BLaER1 (cell line): ENCODE measurements at regions not wholly inside any gene's neighbourhood (a gene's known extent, or its start where the extent isn't known, plus 50 kb on each side); places are given as distances from the start of the nearest gene placed in this dataset.

Experiments used
- H3K27ac ChIP-seq: shearing (Covaris generic); formaldehyde crosslinking; 2 replicates; pipeline ENCODE4 v1.8.1; 2022
- H3K27me3 ChIP-seq: shearing (Covaris generic); formaldehyde crosslinking; 2 replicates; pipeline ENCODE4 v1.8.1; 2022
- H3K36me3 ChIP-seq: shearing (Covaris generic); formaldehyde crosslinking; 2 replicates; pipeline ENCODE4 v1.8.1; 2022
- H3K4me1 ChIP-seq: shearing (Covaris generic); formaldehyde crosslinking; 2 replicates; pipeline ENCODE4 v1.8.1; 2022
- H3K4me2 ChIP-seq: shearing (Covaris generic); formaldehyde crosslinking; 2 replicates; pipeline ENCODE4 v1.8.1; 2022
- H3K4me3 ChIP-seq: shearing (Covaris generic); formaldehyde crosslinking; 2 replicates; pipeline ENCODE4 v1.8.1; 2022
- H3K9ac ChIP-seq: shearing (Covaris generic); formaldehyde crosslinking; 2 replicates; pipeline ENCODE4 v1.8.1; 2022
- H3K9me3 ChIP-seq: shearing (Covaris generic); formaldehyde crosslinking; 2 replicates; pipeline ENCODE4 v1.8.1; 2022
- H4K20me1 ChIP-seq: shearing (Covaris generic); formaldehyde crosslinking; 2 replicates; pipeline ENCODE4 v1.8.1; 2022
- Cebpa-rat ChIP-seq: shearing (Covaris generic); IDR thresholded peaks from 2 replicates; pipeline ENCODE4 v1.8.1; 2022

DNA sequence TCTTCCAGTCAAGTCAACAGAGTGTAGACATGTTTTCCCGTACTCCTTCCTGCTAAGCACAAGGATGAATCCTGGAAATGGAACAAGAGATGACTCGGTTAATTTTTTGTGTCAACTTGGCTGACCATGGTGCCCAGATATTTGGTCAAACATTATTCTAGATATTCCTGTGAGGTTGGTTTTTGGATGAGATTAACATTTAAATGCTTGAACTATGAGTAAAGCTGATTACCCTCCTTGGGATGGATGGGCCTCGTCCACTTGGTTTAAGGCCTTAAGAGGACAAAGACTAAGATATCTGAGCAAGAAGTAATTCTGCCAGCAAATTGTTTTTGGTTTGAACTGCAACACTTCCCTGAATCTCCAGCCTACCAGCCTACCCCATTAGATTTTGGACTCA is 338.1 kb upstream of the MSX2 start:
- H3K27ac ChIP-seq = no peak overlapping the region
- H3K9ac ChIP-seq = no peak overlapping the region
- H3K9me3 ChIP-seq = peaks cover 4% of the 10 kb centered on the region
- H3K4me2 ChIP-seq = no peak overlapping the region
- H4K20me1 ChIP-seq = no peaks in the 10 kb centered on the region
- no peaks in the 10 kb centered on the region for H3K27me3 ChIP-seq
- H3K36me3 ChIP-seq = no peaks in the 10 kb centered on the region
- TF ChIP-seq Cebpa-rat = no peak
- no peaks in the 10 kb centered on the region for H3K4me1 ChIP-seq
- H3K4me3 ChIP-seq = no peak overlapping the region

DNA sequence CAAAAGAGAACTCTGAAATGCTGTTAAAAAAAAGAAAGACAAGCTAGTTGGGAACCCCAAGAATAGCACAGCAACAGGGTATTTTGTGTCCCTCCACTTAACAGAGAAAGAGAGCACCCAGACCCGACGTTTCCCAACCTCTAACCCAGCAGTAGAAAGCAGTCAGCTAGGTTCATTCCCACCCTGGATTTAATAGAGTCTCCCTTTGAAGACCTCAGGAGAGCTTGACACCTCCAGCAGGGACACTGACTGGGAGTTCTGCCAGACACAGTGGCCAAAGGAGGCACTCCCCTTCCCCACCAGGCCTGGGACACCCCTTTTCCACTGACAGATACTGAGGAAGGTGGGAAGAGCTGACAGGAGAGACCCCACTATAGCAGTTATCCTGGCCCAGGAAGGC is 337.5 kb upstream of the MSX2 start:
- H3K4me3 ChIP-seq = no peak overlapping the region
- H3K9me3 ChIP-seq = peaks cover 4% of the 10 kb centered on the region
- no peaks in the 10 kb centered on the region for H3K36me3 ChIP-seq
- H3K9ac ChIP-seq = no peak overlapping the region
- no peaks in the 10 kb centered on the region for H4K20me1 ChIP-seq
- no peaks in the 10 kb centered on the region for H3K27me3 ChIP-seq
- H3K4me2 ChIP-seq = no peak overlapping the region
- TF ChIP-seq Cebpa-rat = no peak
- H3K27ac ChIP-seq = no peak overlapping the region
- H3K4me1 ChIP-seq = no peaks in the 10 kb centered on the region

DNA sequence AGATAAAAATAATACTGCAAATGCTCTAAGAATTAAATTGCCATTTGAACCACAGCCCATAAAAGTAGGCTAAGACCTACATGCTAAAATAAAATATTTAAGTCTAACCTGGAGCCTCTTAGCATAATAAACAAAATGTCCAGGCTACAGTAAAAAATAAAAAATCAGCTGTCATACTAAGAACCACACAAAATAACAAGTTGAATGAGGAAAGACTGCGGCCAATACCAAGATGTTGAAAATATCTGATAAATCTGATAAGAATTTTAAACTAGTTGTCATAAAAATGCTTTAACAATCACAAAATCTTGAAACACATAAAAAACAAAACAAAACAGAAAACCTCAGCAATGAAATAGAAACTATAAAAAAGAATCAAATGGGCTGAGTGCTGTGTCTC is 336.9 kb upstream of the MSX2 start:
- no peak for TF ChIP-seq Cebpa-rat
- H3K9ac ChIP-seq = no peak overlapping the region
- no peaks in the 10 kb centered on the region for H3K27me3 ChIP-seq

DNA sequence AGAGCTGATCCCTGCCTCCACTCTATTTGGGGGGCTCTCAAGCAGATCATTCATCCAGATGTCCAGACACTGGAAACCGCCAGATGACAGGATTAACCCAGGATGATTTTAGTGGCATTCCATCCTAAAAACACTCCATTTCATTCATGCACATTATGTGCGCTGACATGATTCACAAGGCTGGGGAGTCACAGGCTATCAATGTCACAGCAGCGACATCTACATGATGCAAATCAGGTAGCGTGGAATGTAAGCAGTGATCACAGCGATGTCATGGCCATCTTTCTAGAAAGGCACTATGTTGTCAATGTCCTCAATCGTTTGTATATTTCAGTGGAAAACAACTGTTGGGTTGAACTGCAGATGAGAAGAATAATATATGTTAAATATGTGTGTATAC is 331.5 kb upstream of the MSX2 start:
- Histone ChIP-seq H3K9ac (no peak overlapping the region), H3K27ac (no peak overlapping the region), H3K9me3 (no peaks in the 10 kb centered on the region), H3K4me1 (no peaks in the 10 kb centered on the region), H3K4me2 (no peak overlapping the region), H3K27me3 (no peaks in the 10 kb centered on the region), H4K20me1 (no peaks in the 10 kb centered on the region), H3K36me3 (no peaks in the 10 kb centered on the region), H3K4me3 (no peak overlapping the region)
- TF ChIP-seq Cebpa-rat = no peak

More for the DNA sequence above, 336.9 kb upstream of the MSX2 start:
- Histone ChIP-seq H3K27ac (no peak overlapping the region), H4K20me1 (no peaks in the 10 kb centered on the region), H3K36me3 (no peaks in the 10 kb centered on the region), H3K9me3 (peaks cover 4% of the 10 kb centered on the region; the same call in 1 of the 2 replicates), H3K4me1 (no peaks in the 10 kb centered on the region), H3K4me3 (no peak overlapping the region), H3K4me2 (no peak overlapping the region)

DNA sequence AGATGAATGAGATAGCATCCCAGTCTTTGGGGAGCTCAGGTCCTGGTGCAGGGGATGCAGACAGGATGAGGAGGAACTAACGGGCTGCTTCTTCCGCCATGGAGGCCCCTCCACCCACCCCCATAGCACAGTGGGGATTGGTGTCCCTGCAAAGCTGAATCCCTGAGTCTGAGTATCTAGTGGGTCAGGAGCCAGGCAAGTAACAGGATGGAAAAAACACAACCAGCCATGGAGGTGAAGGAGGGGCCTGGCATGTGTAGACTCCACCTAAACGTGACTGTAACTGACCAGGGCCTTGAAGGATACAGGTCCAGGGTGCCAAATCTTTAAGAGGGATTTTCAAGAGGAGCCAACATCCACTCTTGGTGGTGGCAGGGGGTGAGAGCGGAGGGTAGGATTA is 327.8 kb upstream of the MSX2 start:
- H4K20me1 ChIP-seq = no peaks in the 10 kb centered on the region

DNA sequence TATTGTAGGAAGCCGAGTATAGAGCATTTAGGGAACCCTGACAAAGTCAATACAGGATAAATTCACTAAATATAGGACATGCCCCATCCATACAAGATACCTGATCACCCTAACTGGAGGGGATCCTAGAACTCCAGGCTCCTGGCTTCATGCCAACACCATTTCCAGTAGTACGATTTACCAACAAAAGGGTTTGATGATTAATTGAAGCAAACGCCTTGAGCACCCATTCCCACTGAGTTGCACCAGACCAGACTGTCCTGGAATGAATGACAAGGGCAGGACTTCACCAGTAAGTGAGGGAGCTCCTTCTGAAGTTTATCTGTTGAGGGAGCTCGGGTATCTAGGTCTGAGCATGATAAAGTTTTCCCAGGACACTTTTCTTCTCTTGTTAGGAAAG is 327.2 kb upstream of the MSX2 start:
- no peaks in the 10 kb centered on the region for H3K27me3 ChIP-seq
- no peak for TF ChIP-seq Cebpa-rat
- no peak overlapping the region for H3K4me3 ChIP-seq
- no peaks in the 10 kb centered on the region for H4K20me1 ChIP-seq
- H3K9me3 ChIP-seq = no peaks in the 10 kb centered on the region
- H3K4me1 ChIP-seq = peaks cover 17% of the 10 kb centered on the region; the same call in 1 of the 2 replicates
- H3K9ac ChIP-seq = no peak overlapping the region
- no peaks in the 10 kb centered on the region for H3K36me3 ChIP-seq
- no peak overlapping the region for H3K4me2 ChIP-seq
- H3K27ac ChIP-seq = no peak overlapping the region

More for the DNA sequence above, 327.8 kb upstream of the MSX2 start:
- no peaks in the 10 kb centered on the region for H3K27me3 ChIP-seq
- no peak overlapping the region for H3K9ac ChIP-seq
- H3K36me3 ChIP-seq = no peaks in the 10 kb centered on the region
- no peak overlapping the region for H3K4me3 ChIP-seq
- TF ChIP-seq Cebpa-rat = no peak
- no peak overlapping the region for H3K4me2 ChIP-seq
- no peak overlapping the region for H3K27ac ChIP-seq
- H3K9me3 ChIP-seq = no peaks in the 10 kb centered on the region
- H3K4me1 ChIP-seq = peaks cover 17% of the 10 kb centered on the region; the same call in 1 of the 2 replicates

DNA sequence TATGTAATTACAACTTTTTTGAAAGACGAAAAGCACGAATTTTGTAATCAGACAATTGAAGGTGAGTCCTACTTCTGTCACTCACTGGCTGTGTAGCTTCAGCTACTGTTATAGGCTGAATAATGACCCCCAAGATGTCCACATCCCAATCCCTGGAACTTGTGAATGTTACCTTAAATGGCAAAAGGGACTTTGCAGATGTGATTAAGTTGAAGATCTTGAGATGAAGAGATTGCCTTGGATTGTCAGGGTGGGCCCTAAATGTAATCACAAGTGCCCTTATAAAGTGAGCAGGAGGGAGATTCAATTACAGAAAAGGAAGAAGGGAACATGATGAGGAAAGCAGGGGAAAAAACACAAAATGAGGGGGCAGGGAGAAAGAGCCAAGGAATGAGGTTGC is 326.2 kb upstream of the MSX2 start:
- Histone ChIP-seq H3K36me3 (no peaks in the 10 kb centered on the region), H3K27ac (no peak overlapping the region), H4K20me1 (no peaks in the 10 kb centered on the region), H3K27me3 (no peaks in the 10 kb centered on the region), H3K4me2 (no peak overlapping the region), H3K9me3 (no peaks in the 10 kb centered on the region), H3K9ac (no peak overlapping the region), H3K4me3 (no peak overlapping the region), H3K4me1 (peaks cover 17% of the 10 kb centered on the region; the same call in 1 of the 2 replicates)
- no peak for TF ChIP-seq Cebpa-rat

DNA sequence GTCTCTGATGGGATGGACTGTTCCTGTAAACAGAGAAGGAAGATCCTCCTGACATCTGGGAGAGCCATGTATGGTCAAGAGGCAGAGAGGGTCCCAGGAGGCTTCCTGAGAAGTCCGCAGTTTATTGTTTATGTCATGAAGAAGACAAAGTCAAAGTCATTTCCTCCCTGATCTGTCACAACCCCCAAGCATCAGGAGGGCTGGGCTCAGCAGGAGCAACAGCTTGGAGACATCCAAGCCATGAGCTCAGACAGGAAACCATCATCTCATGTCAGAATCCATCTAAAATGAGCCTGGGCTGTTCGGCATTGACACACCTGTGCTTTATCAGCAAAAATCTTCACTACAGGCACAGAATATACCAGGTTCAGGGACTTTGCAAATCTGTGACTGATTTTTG is 325.0 kb upstream of the MSX2 start:
- Histone ChIP-seq H3K36me3 (no peaks in the 10 kb centered on the region), H3K27me3 (no peaks in the 10 kb centered on the region), H3K9me3 (no peaks in the 10 kb centered on the region), H3K27ac (no peak overlapping the region), H3K4me1 (peaks cover 17% of the 10 kb centered on the region; the same call in 1 of the 2 replicates), H4K20me1 (no peaks in the 10 kb centered on the region), H3K4me2 (peak overlapping the region; percentile 8; the same call in 1 of the 2 replicates), H3K4me3 (no peak overlapping the region), H3K9ac (no peak overlapping the region)
- TF ChIP-seq Cebpa-rat = no peak

DNA sequence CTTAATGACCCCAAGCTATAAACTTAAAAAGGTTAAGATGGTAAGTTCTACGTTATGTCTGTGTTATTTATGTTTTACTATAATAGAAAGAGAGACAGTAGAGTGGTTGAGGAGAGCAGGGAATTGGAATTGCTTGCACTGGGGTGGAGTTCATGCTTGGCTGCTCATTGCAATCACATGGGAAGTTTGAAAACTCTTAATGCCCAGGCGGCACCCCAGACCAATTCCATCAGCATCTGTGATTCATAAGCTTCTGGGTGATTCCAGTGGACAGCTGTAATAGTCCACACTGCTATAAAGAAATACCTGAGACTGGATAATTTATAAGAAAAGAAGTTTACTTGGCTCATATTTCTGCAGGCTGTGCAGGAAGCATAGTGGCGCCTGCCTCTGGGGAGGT is 323.9 kb upstream of the MSX2 start:
- Histone ChIP-seq H3K4me2 (no peak overlapping the region), H3K27me3 (no peaks in the 10 kb centered on the region), H3K9ac (no peak overlapping the region), H3K9me3 (no peaks in the 10 kb centered on the region), H3K4me1 (peaks cover 17% of the 10 kb centered on the region; the same call in 1 of the 2 replicates), H3K4me3 (no peak overlapping the region), H3K36me3 (no peaks in the 10 kb centered on the region), H3K27ac (no peak overlapping the region), H4K20me1 (no peaks in the 10 kb centered on the region)
- TF ChIP-seq Cebpa-rat = no peak

DNA sequence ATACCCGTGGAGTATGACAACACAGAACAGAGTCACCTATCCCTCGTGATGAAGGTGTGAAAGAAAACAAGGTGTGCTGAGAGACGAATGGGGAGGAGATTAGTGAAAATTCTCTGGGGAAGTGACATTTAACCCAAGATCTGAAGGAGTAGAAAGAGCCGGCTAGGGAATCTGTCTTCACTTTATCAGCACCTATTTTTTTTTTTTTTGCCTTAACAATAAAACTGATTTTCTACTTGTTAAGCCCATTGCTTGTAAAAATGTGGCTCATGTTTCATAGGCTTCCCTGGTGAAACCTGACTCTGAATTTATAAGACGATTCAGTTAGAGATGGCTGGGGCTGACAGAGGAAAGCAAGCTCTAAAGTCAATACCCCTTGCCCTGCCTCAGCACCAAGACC is 322.6 kb upstream of the MSX2 start:
- Histone ChIP-seq H3K4me1 (peaks cover 17% of the 10 kb centered on the region; the same call in 1 of the 2 replicates), H3K9ac (no peak overlapping the region), H3K36me3 (no peaks in the 10 kb centered on the region), H3K9me3 (no peaks in the 10 kb centered on the region), H3K4me3 (no peak overlapping the region), H3K4me2 (no peak overlapping the region), H3K27ac (no peak overlapping the region), H3K27me3 (no peaks in the 10 kb centered on the region), H4K20me1 (no peaks in the 10 kb centered on the region)
- TF ChIP-seq Cebpa-rat = no peak

DNA sequence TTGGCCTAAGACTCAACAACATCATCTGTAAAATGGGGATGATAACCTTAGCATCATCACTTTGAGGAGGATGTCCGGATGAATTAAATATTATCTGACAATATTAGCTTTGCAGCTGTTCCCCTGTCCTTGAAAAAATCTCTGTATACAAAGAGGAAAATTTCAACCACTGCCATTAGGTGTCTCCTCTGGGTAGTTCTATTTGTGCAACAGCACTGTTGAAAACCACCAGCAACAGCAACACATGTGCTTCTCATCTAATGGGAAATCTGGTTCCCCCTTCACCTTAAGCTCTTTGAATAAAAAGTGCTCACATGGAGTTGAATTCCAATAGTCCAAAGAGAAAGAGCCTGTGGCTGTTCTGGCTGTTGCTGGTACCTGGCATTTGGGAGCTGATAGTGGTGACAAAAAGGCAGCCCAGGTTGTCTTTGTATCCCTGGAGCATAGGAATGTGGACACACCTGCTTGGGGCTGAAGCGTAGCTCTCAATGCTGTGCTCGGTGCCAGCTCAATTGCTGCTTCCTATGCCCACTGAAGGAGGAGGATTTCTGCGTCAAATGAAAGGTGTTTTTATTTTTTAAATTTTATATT is 322.1 kb upstream of the MSX2 start:
- TF ChIP-seq Cebpa-rat = no peak
- Histone ChIP-seq H3K4me2 (no peak overlapping the region), H3K9me3 (no peaks in the 10 kb centered on the region), H3K27me3 (no peaks in the 10 kb centered on the region), H4K20me1 (no peaks in the 10 kb centered on the region), H3K4me1 (peaks cover 17% of the 10 kb centered on the region; the same call in 1 of the 2 replicates), H3K4me3 (no peak overlapping the region), H3K9ac (no peak overlapping the region), H3K27ac (no peak overlapping the region), H3K36me3 (no peaks in the 10 kb centered on the region)
